Suprapubic skin (tissue), 4 donors: ENCODE measurements at regions not wholly inside any gene's neighbourhood (a gene's known extent, or its start where the extent isn't known, plus 50 kb on each side); places are given as distances from the start of the nearest gene placed in this dataset.

Experiments
- EP300 ChIP-seq: sonication (generic); formaldehyde crosslinking; IDR thresholded peaks from one replicate; pipeline ENCODE4 v1.6.1; 2017; ENCODE audit warnings: antibody characterized with exemption
- POLR2A ChIP-seq, 2 donors: fragments of 450-650 bp; IDR thresholded peaks; one replicate each; pipeline ENCODE4 v1.6.1; 2017; ENCODE audit warnings: antibody characterized with exemption in 2 of 2, mild to moderate bottlenecking in 2 of 2, moderate library complexity in 2 of 2
- POLR2AphosphoS5 ChIP-seq, 3 donors: sonication (generic); formaldehyde crosslinking; IDR thresholded peaks; one replicate each; pipeline ENCODE4 v1.6.1; 2017; ENCODE audit warnings: antibody characterized with exemption in 3 of 3
- TF ChIP-seq, protein P1 (sequence below), 2 donors: fragments of 200-600 bp in 1 of 2; fragments of 450-650 bp in 1 of 2; sonication (generic) in 1 of 2; IDR thresholded peaks; one replicate each; pipeline ENCODE4 v1.5.1; 2016 to 2019; ENCODE audit warnings: antibody characterized with exemption in 2 of 2, mild to moderate bottlenecking in 1 of 2, moderate library complexity in 1 of 2

DNA sequence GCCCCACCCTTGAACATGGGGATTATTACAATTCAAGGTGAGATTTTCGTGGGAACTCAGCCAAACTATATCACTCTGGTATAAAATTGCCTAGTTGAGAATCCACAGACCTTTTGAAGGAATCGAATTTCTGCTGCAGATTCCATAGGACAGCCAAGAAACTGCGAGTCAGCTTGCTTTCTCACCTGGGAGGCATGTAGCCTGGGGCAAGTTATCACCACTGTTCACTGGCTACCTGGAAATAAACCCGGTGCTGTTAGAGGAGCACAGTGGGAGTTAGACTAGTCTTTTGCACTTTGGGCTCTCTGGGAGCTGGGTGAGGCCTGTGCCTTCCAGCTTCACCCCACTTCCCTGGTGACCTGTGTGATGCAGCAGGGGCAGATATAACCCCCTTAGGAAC lies 1043.5 kb downstream of the TDRD15 start:
- TF ChIP-seq POLR2A (IDR thresholded peaks at IDR 0.05) (no peak), EP300 (no peak), POLR2AphosphoS5 (IDR thresholded peaks at IDR 0.05) (no peak)
- TF ChIP-seq, protein P1, sequence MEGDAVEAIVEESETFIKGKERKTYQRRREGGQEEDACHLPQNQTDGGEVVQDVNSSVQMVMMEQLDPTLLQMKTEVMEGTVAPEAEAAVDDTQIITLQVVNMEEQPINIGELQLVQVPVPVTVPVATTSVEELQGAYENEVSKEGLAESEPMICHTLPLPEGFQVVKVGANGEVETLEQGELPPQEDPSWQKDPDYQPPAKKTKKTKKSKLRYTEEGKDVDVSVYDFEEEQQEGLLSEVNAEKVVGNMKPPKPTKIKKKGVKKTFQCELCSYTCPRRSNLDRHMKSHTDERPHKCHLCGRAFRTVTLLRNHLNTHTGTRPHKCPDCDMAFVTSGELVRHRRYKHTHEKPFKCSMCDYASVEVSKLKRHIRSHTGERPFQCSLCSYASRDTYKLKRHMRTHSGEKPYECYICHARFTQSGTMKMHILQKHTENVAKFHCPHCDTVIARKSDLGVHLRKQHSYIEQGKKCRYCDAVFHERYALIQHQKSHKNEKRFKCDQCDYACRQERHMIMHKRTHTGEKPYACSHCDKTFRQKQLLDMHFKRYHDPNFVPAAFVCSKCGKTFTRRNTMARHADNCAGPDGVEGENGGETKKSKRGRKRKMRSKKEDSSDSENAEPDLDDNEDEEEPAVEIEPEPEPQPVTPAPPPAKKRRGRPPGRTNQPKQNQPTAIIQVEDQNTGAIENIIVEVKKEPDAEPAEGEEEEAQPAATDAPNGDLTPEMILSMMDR (IDR thresholded peaks at IDR 0.05) = no peak
